Activated CD4-positive, alpha-beta T cell treated with anti-CD3 and anti-CD28 coated beads, Interleukin-2, amount 50 U/mL, for 48 hours (primary cell): ENCODE measurements at regions not wholly inside any gene's neighbourhood (a gene's known extent, or its start where the extent isn't known, plus 50 kb on each side); places are given as distances from the start of the nearest gene placed in this dataset.
"Not testable (repeated sequence)": the region's sequence is repeated elsewhere in the genome, so short reads cannot be mapped to it uniquely, and the experiment has no call there.

Experiments used
- DNase-seq, 2 experiments: peaks; one replicate each; pipeline ENCODE4 v3.0.0-alpha.2; 2020

DNA sequence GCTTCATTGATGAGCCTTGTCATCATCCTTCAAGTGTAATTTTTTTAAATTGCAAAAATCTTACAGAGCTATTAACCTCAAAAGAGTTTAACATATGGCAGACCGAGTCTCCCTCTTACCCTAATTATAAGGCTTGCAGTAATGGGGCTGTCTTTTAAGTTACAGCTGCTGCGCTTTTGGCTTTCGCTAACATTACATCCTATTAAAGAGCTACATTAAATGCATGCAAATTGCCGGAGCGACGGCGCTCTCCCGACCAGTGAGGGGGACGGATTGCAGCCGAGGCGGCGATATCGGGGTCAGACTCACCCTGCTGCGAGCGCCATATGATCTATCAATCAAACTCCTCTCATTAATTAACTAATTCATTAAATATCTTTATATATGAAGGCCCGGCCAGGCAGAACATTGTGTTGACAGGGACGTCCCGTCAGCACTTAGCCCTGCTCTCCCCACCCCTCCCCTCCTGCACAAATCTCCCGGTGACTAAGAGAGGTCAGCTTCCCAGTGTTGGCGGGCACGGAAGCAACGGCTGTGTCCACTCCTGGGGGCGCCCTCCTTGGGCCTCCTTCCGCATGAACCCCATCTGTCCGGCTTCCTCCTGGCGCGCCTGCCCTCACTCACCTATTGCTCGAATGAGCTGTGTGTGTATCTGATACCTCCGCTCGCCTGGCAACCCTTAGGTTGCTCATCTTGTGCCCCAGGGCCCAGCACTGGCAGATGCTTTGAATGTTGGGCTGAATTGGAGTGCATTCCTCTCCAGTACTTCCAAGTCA is 156.0 kb upstream of the CADM1 start:
- no peak for DNase-seq

- DNase-seq: no peak
These were observed 155.1 kb upstream of the CADM1 start for GRCh38 chr11:115659061-115659963.

DNA sequence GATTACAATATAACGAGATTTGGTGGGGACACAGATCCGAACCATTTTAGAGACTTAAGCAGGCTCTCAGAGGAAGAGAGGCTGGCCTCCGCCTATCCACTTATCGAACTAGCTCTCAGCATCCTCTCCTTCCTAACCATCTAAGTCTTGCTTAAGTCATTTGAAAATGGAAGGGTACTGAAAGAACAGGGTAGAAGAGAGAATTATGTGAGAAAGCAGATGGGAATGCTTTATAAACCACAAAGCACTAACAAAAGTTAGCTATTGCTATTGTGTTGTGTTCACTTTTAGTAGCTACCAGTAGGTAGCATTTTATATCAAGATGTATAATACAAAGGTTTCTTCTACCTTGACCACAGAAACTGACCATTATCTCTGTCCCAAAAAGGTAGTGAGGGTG is 153.4 kb upstream of the CADM1 start:
- DNase-seq: no peak

- no peak for DNase-seq
These were observed 152.5 kb upstream of the CADM1 start for GRCh38 chr11:115656669-115657068.

- DNase-seq: no peak
These were observed 151.8 kb upstream of the CADM1 start for GRCh38 chr11:115656041-115656440.

DNA sequence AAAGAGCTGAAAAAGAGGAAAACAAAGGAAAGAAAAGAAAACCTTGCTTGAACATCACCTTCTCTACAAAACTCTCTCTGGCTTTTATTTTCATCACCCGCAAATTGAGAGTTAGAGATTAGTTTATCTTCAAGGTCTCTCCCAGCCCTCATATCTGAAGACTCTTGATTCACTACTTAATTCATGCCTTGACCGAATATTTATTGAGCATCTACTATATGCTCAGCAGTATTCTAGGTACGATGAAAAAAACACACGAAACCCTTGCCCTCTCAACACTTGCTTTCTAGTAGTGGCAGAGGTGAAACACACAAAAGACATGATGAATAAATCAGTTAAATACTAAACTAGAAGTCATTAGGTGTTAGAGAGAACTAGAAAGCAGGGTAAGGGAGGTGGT is 150.6 kb upstream of the CADM1 start:
- DNase-seq: no peak

DNA sequence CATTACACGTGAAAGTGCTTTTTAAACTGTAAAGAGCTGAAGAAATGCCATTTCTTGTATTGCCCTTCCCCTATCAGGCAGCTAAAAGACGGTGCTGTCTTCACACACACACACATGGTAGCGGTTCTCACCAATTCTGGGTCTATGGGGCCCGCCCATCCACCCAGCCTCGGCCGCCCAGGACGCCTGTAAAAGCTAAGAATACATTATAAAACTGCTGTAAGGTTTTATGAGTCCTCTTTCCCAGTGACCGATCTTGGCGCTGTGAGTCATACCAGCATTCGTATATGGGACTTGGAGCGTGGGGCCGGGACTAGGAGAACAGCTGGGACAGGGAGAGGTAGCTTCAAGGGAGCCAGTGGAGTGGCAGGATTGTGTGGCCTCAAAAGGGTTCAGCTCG is 149.7 kb upstream of the CADM1 start:
- DNase-seq: no peak

DNA sequence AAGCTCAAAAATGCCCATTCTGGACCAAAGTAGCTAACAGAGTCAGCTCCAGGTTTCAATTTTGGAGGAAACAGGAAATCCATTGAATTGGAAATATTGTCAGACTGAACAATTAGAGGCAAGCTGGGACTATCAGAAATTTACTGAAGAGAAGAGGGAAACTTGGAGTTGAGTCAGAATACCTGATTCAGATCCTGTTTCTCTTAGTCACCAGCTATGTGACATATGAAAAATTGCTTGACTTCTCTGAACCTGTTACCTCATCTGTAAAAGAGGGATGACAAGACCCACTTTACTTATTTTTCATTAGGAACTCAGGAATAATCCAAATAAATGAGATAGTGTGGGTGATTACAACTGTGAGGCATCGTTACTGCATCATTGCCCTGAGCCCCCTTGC is 148.9 kb upstream of the CADM1 start:
- DNase-seq: no peak

- DNase-seq: no peak
These were observed 148.3 kb upstream of the CADM1 start for GRCh38 chr11:115652496-115652895.

GRCh38 chr11:115652094-115652493 is 147.9 kb upstream of the CADM1 start:
- DNase-seq: no peak

DNA sequence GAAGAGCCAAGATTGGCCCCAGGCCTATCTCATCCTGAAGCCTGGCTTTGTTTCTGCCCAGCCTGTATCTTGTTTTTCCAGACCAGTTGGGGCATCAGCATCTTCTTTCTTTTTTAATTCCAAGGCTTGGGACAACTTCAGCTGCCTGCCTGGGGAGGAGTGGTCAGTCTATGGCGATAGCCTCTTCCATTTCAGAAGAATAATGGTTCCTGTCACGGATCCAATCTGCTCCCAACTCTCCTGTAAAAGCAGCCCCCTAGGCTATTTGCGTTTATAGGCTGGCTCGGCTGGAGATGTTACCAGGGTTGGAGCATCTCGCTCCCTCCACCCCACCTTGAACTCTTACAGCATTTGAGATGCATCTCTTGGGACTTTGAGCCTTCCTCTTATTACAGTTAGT is 145.2 kb upstream of the CADM1 start:
- no peak for DNase-seq

- no peak for DNase-seq
These were observed 141.6 kb upstream of the CADM1 start for GRCh38 chr11:115645631-115646317.

GRCh38 chr11:115644856-115645255 is 140.6 kb upstream of the CADM1 start:
- DNase-seq: no peak

DNA sequence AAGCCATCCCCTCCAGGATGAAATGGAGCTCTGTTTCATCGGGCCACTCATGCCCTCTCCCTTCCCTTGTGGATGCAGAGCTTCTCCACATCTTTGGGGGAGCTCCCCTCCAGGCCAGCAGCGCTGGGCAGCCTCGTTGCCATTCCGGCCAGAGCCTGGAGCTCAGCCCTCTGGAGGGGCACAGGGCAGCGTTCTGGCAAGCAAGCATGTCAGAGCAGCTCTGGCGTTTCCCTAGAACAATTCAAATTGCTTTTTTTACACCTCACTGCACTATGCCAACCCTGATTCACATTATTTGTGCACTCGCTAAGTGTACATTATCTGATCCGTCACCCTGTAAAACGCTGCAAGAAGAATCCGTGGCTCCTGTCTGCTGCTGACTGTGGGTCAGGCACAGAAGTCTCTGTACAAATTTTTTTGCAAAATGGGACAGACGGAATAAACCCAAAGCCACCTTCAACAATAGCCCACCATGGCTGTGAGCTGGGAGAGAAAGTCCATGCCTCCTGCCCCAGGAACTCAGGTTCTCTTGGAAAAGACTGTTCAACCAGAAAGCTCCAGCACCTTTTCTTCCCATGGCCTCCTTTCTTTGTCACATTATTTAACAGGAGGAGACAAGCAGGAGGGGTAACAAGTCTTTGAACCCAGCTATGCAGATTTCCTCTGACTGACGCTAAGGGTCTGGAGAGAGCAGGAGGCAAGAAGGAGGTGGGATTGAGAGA is 139.5 kb upstream of the CADM1 start:
- DNase-seq: no peak

GRCh38 chr11:115642660-115643059 is 138.4 kb upstream of the CADM1 start:
- DNase-seq: no peak

- DNase-seq: no peak
These were observed 133.5 kb upstream of the CADM1 start for GRCh38 chr11:115637599-115638241.

- DNase-seq: no peak
These were observed 132.7 kb upstream of the CADM1 start for GRCh38 chr11:115636753-115637527.

GRCh38 chr11:115633977-115634376 is 129.8 kb upstream of the CADM1 start:
- DNase-seq: not testable (repeated sequence)

- DNase-seq: no peak
These were observed 127.8 kb upstream of the CADM1 start for GRCh38 chr11:115632061-115632460.

- no peak for DNase-seq
These were observed 127.4 kb upstream of the CADM1 start for GRCh38 chr11:115631609-115632008.

GRCh38 chr11:115630214-115630613 is 126.0 kb upstream of the CADM1 start:
- DNase-seq: no peak
